SK-MEL-5 (cell line): ENCODE measurements at regions not wholly inside any gene's neighbourhood (a gene's known extent, or its start where the extent isn't known, plus 50 kb on each side); places are given as distances from the start of the nearest gene placed in this dataset.

Source experiments
- DNase-seq: peaks from one replicate; pipeline ENCODE4 v3.0.0-alpha.2; 2016; ENCODE audit warnings: low read depth, low spot score
- in situ Hi-C: cut with HindIII; loops from 2 replicates; pipeline ENCODE4 v1.10.0; 2016; ENCODE audit warnings: low sequenced_read_pairs, high pct_unique_total_duplicates, low pct_unique_long_range_greater_than_20kb

- in situ Hi-C loops, result no loop called here
- DNase-seq, result no peak
Measured at GRCh38 chr14:26395726-26396125, 202.1 kb downstream of the NOVA1 start.

GRCh38 chr14:26394150-26394810 lies 203.6 kb downstream of the NOVA1 start:
- peak; percentile 50 for DNase-seq
- in situ Hi-C loops, result no loop called here

- in situ Hi-C loops, result no loop called here
- DNase-seq, result no peak
Measured at GRCh38 chr14:26392498-26392897, 205.3 kb downstream of the NOVA1 start.

- in situ Hi-C loops, result no loop called here
- DNase-seq, result no peak
Measured at GRCh38 chr14:26389646-26390508, 208.0 kb downstream of the NOVA1 start.

- in situ Hi-C loops, result no loop called here
Measured at GRCh38 chr14:26385310-26385709, 212.5 kb downstream of the NOVA1 start.

GRCh38 chr14:26382901-26383685 lies 214.7 kb downstream of the NOVA1 start:
- DNase-seq, result no peak
- in situ Hi-C loops, result no loop called here

More at GRCh38 chr14:26385310-26385709, 212.5 kb downstream of the NOVA1 start:
- no peak for DNase-seq

- no peak for DNase-seq
- in situ Hi-C loops, result no loop called here
Measured at GRCh38 chr14:26381405-26381804, 216.4 kb downstream of the NOVA1 start.

GRCh38 chr14:26380637-26381036 lies 217.2 kb downstream of the NOVA1 start:
- DNase-seq, result no peak

GRCh38 chr14:26379951-26380350 lies 217.9 kb downstream of the NOVA1 start:
- DNase-seq, result no peak
- in situ Hi-C loops, result no loop called here

More at GRCh38 chr14:26380637-26381036, 217.2 kb downstream of the NOVA1 start:
- in situ Hi-C loops, result no loop called here

GRCh38 chr14:26377150-26377549 lies 220.7 kb downstream of the NOVA1 start:
- in situ Hi-C loops, result no loop called here
- no peak for DNase-seq

- in situ Hi-C loops, result no loop called here
- DNase-seq, result peak; percentile 4
Measured at GRCh38 chr14:26370115-26370514, 227.7 kb downstream of the NOVA1 start.

- in situ Hi-C loops, result no loop called here
- DNase-seq, result no peak
Measured at GRCh38 chr14:26363689-26364088, 234.1 kb downstream of the NOVA1 start.

GRCh38 chr14:26344596-26344995 lies 253.2 kb downstream of the NOVA1 start:
- DNase-seq, result no peak
- in situ Hi-C loops, result no loop called here

GRCh38 chr14:26339381-26339780 lies 258.5 kb downstream of the NOVA1 start:
- no peak for DNase-seq
- in situ Hi-C loops, result no loop called here

- in situ Hi-C loops, result no loop called here
- no peak for DNase-seq
Measured at GRCh38 chr14:26338231-26338630, 259.6 kb downstream of the NOVA1 start.

GRCh38 chr14:26334288-26334687 lies 263.5 kb downstream of the NOVA1 start:
- DNase-seq, result no peak
- in situ Hi-C loops, result no loop called here

GRCh38 chr14:26332966-26333365 lies 264.9 kb downstream of the NOVA1 start:
- in situ Hi-C loops, result no loop called here
- DNase-seq, result no peak

- in situ Hi-C loops, result no loop called here
Measured at GRCh38 chr14:26330982-26331381, 266.9 kb downstream of the NOVA1 start.

More at GRCh38 chr14:26330982-26331381, 266.9 kb downstream of the NOVA1 start:
- DNase-seq, result no peak
